HG03060 (cell line): ENCODE measurements at regions not wholly inside any gene's neighbourhood (a gene's known extent, or its start where the extent isn't known, plus 50 kb on each side); places are given as distances from the start of the nearest gene placed in this dataset.
"Not testable (repeated sequence)": the region's sequence is repeated elsewhere in the genome, so short reads cannot be mapped to it uniquely, and the experiment has no call there.

Experiments used
- ATAC-seq: cut with Tn5 transposase; IDR thresholded peaks from one replicate; pipeline ENCODE4 v1.9.1; 2021; ENCODE audit warnings: low read depth, moderate number of reproducible peaks; ENCODE audit not compliant: unreplicated experiment

- no peak for ATAC-seq
These were observed 1887.4 kb downstream of the PCDH9 start for GRCh38 chr13:65342541-65343337.

DNA sequence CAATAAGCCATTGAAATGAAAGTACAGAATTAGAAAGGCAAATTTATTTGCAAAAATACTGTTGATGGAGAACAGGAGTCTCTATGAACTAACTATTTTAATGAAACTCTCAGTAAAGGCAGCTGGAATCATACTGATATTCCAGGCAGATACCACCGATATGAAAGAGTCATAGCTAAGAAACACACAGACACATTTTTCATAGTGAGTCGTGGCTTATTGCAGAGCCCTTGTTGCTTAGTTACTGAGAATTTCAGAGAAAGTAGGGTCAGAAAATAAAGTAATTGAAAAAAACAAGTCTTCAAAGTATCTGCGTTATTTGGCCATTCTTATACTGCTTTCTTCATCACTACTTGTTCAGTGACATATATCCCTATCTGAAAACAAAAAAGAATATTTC lies 1890.9 kb downstream of the PCDH9 start:
- ATAC-seq, result no peak

DNA sequence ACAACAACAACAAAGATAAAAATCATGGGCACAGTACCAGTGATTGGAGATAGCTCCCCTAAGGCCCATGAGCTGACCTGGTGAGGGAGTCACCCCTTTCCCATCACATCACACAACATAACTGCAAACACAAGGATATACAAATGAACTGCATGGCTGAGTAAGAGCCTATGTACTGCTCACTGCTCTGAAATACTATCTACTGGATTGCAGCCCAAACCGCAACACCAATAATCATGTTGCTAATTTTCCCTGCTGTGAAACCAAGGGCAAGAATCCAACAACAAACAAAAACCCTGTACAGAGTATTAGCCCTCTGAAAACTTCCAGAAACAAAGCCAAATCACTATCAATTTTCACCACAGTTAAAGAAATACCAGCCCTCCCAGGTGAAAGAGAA lies 1893.2 kb downstream of the PCDH9 start:
- ATAC-seq, result no peak

DNA sequence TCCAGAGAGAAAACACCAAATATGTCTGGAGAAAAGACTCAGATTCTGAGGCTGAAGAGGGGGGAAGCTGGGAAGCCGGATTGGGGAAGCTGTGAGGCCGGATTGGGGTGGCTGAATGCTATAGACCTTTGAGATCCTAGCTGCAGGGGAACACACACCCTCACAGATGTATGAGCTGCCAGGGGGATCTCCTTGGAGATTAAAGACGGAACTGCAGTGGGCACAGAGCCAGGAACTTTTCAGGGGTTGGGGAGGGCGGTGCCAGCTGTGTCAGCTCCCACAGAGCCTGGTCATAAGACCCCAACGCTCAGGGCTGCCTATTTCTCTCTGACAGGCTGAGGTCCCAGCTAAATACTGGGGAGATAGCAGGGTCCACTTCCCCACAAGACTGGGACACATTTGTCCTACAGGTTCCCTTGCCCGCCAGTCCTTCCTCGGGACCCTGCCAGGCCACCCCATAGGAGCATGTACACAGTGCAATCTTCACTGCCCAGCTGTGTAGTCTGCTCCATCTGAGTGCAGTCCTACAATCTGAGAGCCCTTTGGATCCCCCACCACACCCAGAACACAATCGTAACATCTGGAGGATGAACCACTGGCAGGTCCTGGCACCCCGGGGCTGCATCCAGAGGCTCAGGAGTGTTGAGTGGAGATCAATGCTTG lies 1893.9 kb downstream of the PCDH9 start:
- ATAC-seq, result no peak

DNA sequence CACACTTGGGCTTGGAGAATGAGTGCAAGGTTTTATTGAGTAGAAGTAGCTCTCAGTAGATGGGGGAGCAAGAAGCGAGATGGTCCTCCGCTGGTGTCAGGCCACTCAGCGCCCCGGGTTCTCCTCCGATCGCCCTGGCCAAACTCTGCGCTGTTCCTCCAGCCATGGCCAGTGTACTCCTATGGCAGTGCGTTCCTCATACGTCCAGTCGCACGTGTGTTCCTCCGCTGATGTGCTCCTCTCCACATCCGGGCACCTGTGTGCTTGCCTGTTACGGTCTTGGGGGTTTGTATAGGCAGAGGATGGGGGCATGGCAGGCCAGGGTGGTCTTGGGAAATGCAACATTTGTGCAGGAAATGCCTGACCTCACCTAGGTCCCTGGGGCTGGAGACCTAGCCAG lies 1899.4 kb downstream of the PCDH9 start:
- no peak for ATAC-seq

DNA sequence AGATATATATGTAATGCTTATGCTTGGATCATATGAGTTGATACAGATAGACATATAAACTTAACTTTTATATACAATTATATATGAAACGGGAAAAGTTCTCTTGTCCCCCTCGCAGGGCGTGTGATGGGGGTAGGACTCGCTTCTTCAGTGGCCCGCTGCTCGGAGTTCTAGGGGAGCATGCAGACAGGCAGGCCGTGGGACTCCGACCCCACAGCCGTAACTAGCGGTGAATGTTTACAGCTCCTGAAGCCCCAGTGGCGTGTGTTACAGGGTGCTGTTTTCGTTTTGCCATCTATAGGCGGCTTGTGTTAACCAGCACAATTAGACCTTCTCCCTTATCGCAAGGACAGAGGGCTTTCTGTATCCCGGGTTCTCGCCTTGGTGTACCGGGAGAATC lies 1899.8 kb downstream of the PCDH9 start:
- no peak for ATAC-seq

DNA sequence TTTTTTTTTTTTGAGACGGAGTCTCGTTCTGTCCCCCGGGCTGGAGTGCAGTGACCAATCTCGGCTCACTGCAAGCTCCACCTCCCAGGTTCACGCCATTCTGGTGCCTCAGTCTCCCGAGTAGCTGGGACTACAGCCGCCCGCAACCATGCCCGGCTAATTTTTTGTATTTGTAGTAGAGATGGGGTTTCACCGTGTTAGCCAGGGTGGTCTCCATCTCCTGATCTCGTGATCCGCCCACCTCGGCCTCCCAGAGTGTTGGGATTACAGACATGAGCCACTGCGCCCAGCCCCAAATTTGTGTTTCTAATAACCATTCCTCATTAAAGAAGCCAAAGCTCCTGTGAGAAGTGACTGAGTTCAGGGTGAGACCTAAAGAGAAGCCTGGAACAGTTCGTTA lies 1906.9 kb downstream of the PCDH9 start:
- ATAC-seq, result not testable (repeated sequence)

- ATAC-seq, result not testable (repeated sequence)
These were observed 1908.7 kb downstream of the PCDH9 start for GRCh38 chr13:65321423-65321822.

DNA sequence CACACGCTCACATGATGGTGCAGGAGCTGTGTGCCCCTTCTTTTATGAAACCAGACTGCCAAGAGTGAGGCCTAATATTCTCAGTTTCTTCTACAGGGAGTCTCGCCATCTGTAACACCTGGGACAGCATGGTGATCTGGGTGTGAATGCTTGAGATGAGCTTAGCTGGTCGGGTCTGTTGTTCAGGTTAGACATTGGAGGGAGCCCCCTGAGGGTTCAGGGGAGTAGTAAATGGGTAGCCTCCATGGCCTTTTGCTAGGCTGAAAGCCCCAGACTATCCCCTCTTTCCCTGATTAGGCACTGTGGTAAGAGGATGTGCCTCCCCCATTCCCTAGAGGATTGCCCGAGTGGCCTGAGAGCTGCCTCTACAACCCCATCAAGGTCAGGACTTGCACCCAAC lies 1916.1 kb downstream of the PCDH9 start:
- ATAC-seq, result no peak

DNA sequence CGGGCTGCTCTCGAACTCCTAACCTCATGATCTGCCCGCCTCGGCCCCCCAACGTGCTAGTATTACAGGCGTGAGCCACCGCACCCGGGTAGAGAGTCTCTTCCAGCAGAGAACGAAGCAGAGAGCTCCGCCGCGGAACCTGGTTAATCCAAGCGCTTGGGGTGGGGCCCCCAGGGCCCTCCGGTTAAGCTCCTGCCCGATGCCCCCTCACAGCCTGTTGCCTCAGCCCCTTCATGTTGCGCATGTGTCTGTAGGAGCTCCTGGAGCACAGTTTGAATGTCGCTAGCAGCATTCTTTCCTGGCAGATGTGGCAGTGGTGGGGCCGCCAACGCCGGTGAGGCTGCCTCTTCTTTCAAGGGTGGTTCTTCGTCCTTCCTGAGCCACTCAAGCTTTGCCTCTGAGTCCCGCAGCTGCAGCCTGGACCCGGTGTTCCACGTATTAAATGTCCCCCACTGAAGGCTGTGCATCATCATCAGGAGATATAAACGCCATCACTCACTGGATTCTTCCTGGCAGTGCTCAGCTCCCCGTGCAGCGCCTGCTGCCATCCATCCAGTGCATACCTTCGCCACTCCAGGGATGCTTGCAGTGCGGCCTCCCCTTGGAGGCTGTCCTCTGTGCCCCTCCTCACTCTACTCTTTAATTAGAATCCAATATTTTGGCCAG lies 1919.3 kb downstream of the PCDH9 start:
- ATAC-seq, result no peak

- no peak for ATAC-seq
These were observed 1920.2 kb downstream of the PCDH9 start for GRCh38 chr13:65309906-65310305.

GRCh38 chr13:65308729-65309128 lies 1921.4 kb downstream of the PCDH9 start:
- not testable (repeated sequence) for ATAC-seq

- no peak for ATAC-seq
These were observed 1923.1 kb downstream of the PCDH9 start for GRCh38 chr13:65307056-65307455.

DNA sequence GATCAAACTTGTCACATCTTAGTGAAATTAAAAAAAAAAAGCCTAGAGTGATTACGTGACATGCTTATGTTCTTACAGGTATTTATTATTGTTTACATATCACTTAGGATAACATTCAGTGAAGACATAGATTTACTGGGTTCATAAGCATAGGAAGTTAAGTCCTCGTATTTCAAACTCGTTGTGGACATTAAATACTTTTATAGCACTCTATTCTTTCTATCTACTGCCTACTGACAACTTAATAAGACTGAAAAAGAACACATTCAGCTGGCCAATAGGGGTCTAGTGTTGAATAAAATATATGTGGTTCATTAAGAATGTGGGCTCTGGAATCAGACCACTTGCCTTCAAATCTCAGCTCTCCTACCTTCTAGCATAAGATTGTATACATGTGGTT lies 1927.4 kb downstream of the PCDH9 start:
- no peak for ATAC-seq

DNA sequence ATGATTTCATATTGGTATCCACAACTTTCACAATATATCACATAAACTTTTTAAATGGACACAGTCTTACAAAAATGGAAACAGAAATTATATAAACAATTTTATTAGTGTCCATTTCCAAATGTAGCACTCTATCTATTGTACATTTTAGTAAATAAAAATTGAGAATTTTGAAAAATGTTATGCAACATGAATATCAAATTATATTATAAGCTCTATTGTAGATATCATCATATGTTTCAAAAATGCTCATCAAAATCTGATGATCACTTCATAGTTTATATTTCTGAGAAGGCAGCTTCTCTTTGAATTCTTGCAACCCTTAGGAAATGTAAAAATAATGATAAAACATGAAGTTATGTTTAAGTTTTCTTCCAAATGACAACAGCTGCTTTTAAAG lies 1928.6 kb downstream of the PCDH9 start:
- no peak for ATAC-seq

DNA sequence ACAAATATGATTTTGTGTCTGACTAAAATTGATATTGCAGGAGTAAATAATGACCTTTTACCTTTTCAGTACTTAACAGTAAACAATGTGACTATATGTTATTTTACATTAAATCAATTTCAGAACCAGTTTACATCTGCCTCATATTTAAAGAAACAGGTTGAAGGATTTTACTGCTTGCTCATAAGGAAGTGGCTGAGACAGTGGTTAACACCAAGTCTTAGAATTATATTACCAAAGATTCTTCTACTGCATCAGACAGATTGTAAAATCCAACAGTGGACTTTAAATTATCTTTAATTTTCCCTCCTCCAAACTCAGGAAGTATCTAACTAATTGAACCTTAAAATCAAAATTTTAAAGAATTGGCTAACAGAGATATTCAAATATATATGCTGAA lies 1929.9 kb downstream of the PCDH9 start:
- no peak for ATAC-seq

GRCh38 chr13:65293530-65294198 lies 1936.5 kb downstream of the PCDH9 start:
- ATAC-seq, result no peak

- ATAC-seq, result no peak
These were observed 1937.6 kb downstream of the PCDH9 start for GRCh38 chr13:65292488-65292901.

GRCh38 chr13:65287405-65287804 lies 1942.7 kb downstream of the PCDH9 start:
- no peak for ATAC-seq

DNA sequence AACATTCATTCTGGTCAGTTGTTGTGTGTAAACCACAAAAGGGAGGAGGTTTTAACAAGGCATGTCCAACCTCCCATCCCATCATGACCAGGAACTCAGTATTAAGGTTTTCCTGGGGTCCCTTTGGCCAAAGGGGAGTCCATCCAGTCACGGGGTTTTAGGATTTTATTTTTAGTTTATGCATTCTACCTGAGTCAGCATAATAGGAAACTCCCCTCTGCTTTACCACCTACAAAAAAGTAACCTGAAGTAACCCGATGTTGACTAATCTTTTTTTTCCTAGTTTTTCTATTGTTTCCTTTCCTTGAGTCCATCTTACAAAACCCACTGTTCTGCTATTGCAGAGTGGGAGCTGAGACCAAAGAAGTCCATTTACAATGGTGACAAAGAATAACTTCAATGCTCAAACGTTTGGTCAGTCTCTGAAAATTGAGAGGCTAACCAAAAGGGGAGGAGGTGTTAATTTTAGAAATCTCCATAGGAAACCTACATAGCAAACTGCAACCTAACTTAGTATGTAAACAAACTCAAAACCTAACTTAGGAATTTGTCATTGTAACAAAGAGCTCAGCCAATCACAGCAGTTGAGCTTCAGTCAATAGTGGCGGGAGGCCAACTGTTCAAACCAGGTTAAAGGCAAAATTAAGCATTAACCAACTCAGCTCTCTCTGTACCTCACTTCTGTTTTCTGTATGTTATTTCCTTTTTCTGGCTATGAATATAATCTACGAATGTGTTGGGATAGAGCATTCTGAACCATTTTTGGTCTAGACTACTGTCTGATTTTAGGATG lies 1954.1 kb downstream of the PCDH9 start:
- no peak for ATAC-seq
